ENCODE measurements at regions not wholly inside any gene's neighbourhood (a gene's known extent, or its start where the extent isn't known, plus 50 kb on each side); places are given as distances from the start of the nearest gene placed in this dataset.
A peak's percentile ranks its signal among the peaks of the same experiment; 100 is the strongest.

GRCh38 chr16:52786091-52786490 is 239.1 kb upstream of the TOX3 start:
- Histone ChIP-seq H4K5ac (ENCODE audit: insufficient read length, low read depth, low read length) (no peak overlapping the region), H3K4ac (replicated peaks; ENCODE audit: insufficient read length, low read depth, low read length) (no peak overlapping the region), H2AK5ac (ENCODE audit: low read depth, low read length) (no peak overlapping the region), H3K79me1 (ENCODE audit: low read depth, low read length) (no peaks in the 10 kb centered on the region), H3K4me2 (ENCODE audit: insufficient read depth in 1 of 2, low read depth in 2 of 2, low read length in 2 of 2) (no peak overlapping the region), H3K27me3 (replicated peaks in 1 of 4; ENCODE audit: control insufficient read depth in 3 of 4, extremely low read depth in 1 of 4, insufficient read depth in 3 of 4, low read length in 3 of 4) (no peaks in the 10 kb centered on the region), H2BK20ac (ENCODE audit: low read length) (no peak overlapping the region), H3K9ac (replicated peaks in 1 of 4; ENCODE audit: extremely low read depth in 1 of 4, low read depth in 3 of 4, low read length in 3 of 4) (no peak overlapping the region), H3K79me2 (ENCODE audit: control insufficient read depth in 1 of 2, insufficient read depth in 2 of 2, low read length in 2 of 2) (no peaks in the 10 kb centered on the region), H4K8ac (ENCODE audit: extremely low read depth, insufficient read depth, low read length) (no peak overlapping the region), H4K91ac (replicated peaks; ENCODE audit: insufficient read length, low read length) (no peak overlapping the region), H3K9me3 (ENCODE audit: insufficient read depth in 2 of 2, low read depth in 1 of 2, low read length in 1 of 2) (no peaks in the 10 kb centered on the region), H3K18ac (ENCODE audit: extremely low read depth, low read length) (peak overlapping the region; percentile 4; the same call in 1 of the 2 replicates), H3K14ac (ENCODE audit: insufficient read length) (no peak overlapping the region), H3K36me3 (ENCODE audit: control insufficient read depth in 2 of 4, insufficient read depth in 4 of 4, low read length in 3 of 4) (no peaks in the 10 kb centered on the region), H4K20me1 (replicated peaks in 1 of 2; ENCODE audit: control insufficient read depth in 1 of 2, insufficient read depth in 2 of 2, low read length in 2 of 2) (no peaks in the 10 kb centered on the region), H3K23me2 (ENCODE audit: low read depth, low read length) (no peaks in the 10 kb centered on the region), H3K56ac (replicated peaks; ENCODE audit: insufficient read length, low read depth, low read length) (no peak overlapping the region), H3K23ac (ENCODE audit: insufficient read length) (no peak overlapping the region), H2BK12ac (ENCODE audit: low read depth, low read length) (no peak overlapping the region), H2BK5ac (ENCODE audit: low read depth, low read length) (no peak overlapping the region), H3K4me3 (ENCODE audit: extremely low read depth in 1 of 4, insufficient read depth in 2 of 4, low read depth in 3 of 4, low read length in 4 of 4) (no peak overlapping the region), H2BK120ac (replicated peaks; ENCODE audit: low read depth, low read length) (no peak overlapping the region), H2BK15ac (ENCODE audit: low read length) (no peak overlapping the region), H2AFZ (ENCODE audit: low read length) (peak overlapping the region; percentile 33; the same call in 1 of the 2 replicates), H3K27ac (ENCODE audit: low read depth, low read length) (no peak overlapping the region), H3K4me1 (replicated peaks in 1 of 4; ENCODE audit: control insufficient read depth in 3 of 4, insufficient read depth in 4 of 4, low read length in 3 of 4) (no peaks in the 10 kb centered on the region)
- no peak for FAIRE-seq
- POLR2A ChIA-PET (ENCODE audit: partially characterized antibody): no interaction called here
- no peak for DNase-seq (ENCODE audit: low read depth in 1 of 2, low spot score in 2 of 2)
- CTCF ChIA-PET (ENCODE audit: partially characterized antibody): interaction anchor here (1.2 kb wide), 1 partner anchor 19 kb away, joined by 3 read pairs; no protein-coding TSS in a partner anchor
- 91% methylated on average over 3 of the region's 3 CpGs; no CpG with 5 or more reads in 1 of the 2 experiments for WGBS, 2 experiments (ENCODE audit: extremely low coverage in 1 of 2, insufficient coverage in 1 of 2, insufficient read length in 1 of 2, insufficient replicate concordance in 2 of 2, low coverage in 1 of 2, low lambda C conversion rate in 2 of 2, missing lambda C conversion rate in 1 of 2)
- TF ChIP-seq SRF (IDR thresholded peaks at IDR 0.05; ENCODE audit: low read depth, low read length): no peak
- TF ChIP-seq CHD1 (IDR thresholded peaks at IDR 0.05; ENCODE audit: low read depth, low read length): no peak
- no peak for TF ChIP-seq TAF7 (optimal IDR thresholded peaks at IDR 0.05; ENCODE audit: borderline replicate concordance, low read depth, low read length)
- no peak for TF ChIP-seq GABPA (IDR thresholded peaks at IDR 0.05; ENCODE audit: borderline replicate concordance, insufficient read depth, low read length)
- no peak for TF ChIP-seq KDM1A (IDR thresholded peaks at IDR 0.05; ENCODE audit: borderline replicate concordance, low read length)
- no peak for TF ChIP-seq CHD2 (IDR thresholded peaks at IDR 0.05; ENCODE audit: low read length)
- no peak for TF ChIP-seq TCF12 (IDR thresholded peaks at IDR 0.05; ENCODE audit: low read depth, low read length)
- TF ChIP-seq SIN3A (conservative IDR thresholded peaks at IDR 0.05 in 1 of 2, IDR thresholded peaks at IDR 0.05 in 1 of 2; ENCODE audit: low read depth in 1 of 2, low read length in 2 of 2): no peak
- no peak for TF ChIP-seq KDM5A (IDR thresholded peaks at IDR 0.05; ENCODE audit: low read length)
- no peak for TF ChIP-seq CBX8 (IDR thresholded peaks at IDR 0.05; ENCODE audit: borderline replicate concordance, low read depth, low read length)
- no peak for TF ChIP-seq HDAC6 (IDR thresholded peaks at IDR 0.05; ENCODE audit: low read depth, low read length)
- TF ChIP-seq SP4 (IDR thresholded peaks at IDR 0.05; ENCODE audit: low read length): no peak
- TF ChIP-seq RFX5 (IDR thresholded peaks at IDR 0.05; ENCODE audit: borderline replicate concordance, low read depth, low read length): no peak
- TF ChIP-seq EP300 (IDR thresholded peaks at IDR 0.05; ENCODE audit: borderline replicate concordance in 1 of 2, low read depth in 2 of 2, low read length in 2 of 2): no peak
